ENCODE measurements at regions not wholly inside any gene's neighbourhood (a gene's known extent, or its start where the extent isn't known, plus 50 kb on each side); places are given as distances from the start of the nearest gene placed in this dataset.

GRCh38 chrX:5775846-5776430, 452.7 kb downstream of the NLGN4X start:
- TF ChIP-seq EZH2phosphoT487 (IDR thresholded peaks at IDR 0.05; ENCODE audit: borderline replicate concordance, low read length) (no peak), CTCF (conservative IDR thresholded peaks at IDR 0.05; ENCODE audit: low read depth, low read length) (no peak), EZH2 (IDR thresholded peaks at IDR 0.05; ENCODE audit: low read length, unreplicated experiment) (no peak)
